NT2/D1 (cell line): ENCODE measurements at regions not wholly inside any gene's neighbourhood (a gene's known extent, or its start where the extent isn't known, plus 50 kb on each side); places are given as distances from the start of the nearest gene placed in this dataset.

Source experiments
- YY1 ChIP-seq: IDR thresholded peaks from 2 replicates; pipeline ENCODE4 v1.6.1; 2011; ENCODE audit not compliant: insufficient read length, insufficient read depth
- ZNF274 ChIP-seq: IDR thresholded peaks from 2 replicates; pipeline ENCODE4 v1.6.1; 2011; ENCODE audit warnings: mild to moderate bottlenecking, low read depth, low read length

DNA sequence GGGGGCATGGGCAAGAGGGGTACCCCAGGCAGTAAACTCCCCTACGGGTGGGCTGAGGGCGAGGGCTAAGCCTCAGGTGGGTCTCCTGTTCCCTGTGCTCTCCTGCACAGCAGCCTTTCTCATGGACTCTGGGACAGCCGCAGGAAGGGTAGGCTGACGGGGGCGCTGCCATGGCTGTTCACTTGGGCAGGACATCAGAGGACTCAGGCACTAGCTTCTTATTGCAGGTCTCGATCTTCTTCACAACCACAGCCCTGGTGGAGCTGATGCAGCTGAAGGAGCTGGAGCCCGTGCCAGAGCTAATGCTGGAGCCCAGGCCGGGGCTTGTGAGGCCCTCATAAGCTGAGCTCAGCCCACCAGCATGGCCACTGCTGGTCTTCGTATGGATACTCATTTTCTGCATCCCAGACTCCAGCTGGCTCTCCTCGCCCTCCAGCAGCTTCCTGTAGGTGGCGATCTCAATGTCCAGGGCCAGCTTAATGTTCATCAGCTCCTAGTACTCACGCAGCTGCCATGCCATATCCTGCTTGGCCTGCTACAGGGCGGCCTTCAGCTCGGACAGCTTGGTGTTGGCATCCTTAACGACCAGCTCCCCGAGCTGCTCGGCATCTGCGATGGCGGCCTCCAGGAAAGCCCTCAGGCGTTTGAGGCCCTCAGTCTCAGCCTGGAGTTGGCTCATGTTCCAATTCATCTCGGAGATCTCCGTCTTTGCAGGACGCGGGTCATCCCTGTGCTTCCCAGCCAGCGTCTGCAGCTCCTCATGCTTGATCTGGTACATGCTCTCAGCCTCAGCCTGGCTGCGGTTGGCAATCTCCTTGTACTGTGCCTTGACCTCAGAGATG lies 359.8 kb upstream of the SETBP1 start:
- TF ChIP-seq YY1, result no peak
- TF ChIP-seq ZNF274, result no peak
